ENCODE measurements at regions not wholly inside any gene's neighbourhood (a gene's known extent, or its start where the extent isn't known, plus 50 kb on each side); places are given as distances from the start of the nearest gene placed in this dataset.

DNA sequence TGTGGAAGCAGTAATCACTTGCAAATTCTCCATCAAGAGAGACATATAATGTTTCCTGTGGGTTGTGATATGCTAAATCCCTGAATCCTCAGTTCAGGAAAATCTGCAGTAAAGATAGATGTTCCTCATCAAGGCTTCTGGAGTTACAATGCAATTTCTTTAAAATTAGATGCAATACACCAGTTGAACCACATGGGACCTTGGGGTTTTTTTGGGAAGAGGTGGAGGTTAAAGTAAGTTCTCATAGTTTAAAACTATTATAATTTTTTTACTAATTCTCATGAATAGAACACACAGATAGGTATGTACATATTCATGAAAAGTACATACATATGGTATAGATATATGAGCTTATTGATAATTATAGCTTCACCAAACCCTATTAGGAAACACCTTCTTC lies 496.2 kb downstream of the SATB2 start:
- intact Hi-C loops (cut with DNase I) = no loop called here
- H3K4me1 ChIP-seq = no peaks in the 10 kb centered on the region
- H3K9me3 ChIP-seq = no peaks in the 10 kb centered on the region
- no peak for ATAC-seq
- H3K27ac ChIP-seq = no peak overlapping the region
- H3K4me3 ChIP-seq = no peak overlapping the region
- H3K36me3 ChIP-seq = no peaks in the 10 kb centered on the region
- TF ChIP-seq, protein P1, sequence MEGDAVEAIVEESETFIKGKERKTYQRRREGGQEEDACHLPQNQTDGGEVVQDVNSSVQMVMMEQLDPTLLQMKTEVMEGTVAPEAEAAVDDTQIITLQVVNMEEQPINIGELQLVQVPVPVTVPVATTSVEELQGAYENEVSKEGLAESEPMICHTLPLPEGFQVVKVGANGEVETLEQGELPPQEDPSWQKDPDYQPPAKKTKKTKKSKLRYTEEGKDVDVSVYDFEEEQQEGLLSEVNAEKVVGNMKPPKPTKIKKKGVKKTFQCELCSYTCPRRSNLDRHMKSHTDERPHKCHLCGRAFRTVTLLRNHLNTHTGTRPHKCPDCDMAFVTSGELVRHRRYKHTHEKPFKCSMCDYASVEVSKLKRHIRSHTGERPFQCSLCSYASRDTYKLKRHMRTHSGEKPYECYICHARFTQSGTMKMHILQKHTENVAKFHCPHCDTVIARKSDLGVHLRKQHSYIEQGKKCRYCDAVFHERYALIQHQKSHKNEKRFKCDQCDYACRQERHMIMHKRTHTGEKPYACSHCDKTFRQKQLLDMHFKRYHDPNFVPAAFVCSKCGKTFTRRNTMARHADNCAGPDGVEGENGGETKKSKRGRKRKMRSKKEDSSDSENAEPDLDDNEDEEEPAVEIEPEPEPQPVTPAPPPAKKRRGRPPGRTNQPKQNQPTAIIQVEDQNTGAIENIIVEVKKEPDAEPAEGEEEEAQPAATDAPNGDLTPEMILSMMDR (IDR thresholded peaks at IDR 0.05) = no peak
- DNase-seq = no peak
- no peaks in the 10 kb centered on the region for H3K27me3 ChIP-seq

GRCh38 chr2:198957181-198957580 lies 500.6 kb downstream of the SATB2 start:
- Histone ChIP-seq H3K4me1 (no peaks in the 10 kb centered on the region), H3K36me3 (no peaks in the 10 kb centered on the region), H3K27ac (no peak overlapping the region), H3K9me3 (no peaks in the 10 kb centered on the region), H3K27me3 (no peaks in the 10 kb centered on the region), H3K4me3 (no peak overlapping the region)
- WGBS, 2 donors = 65 to 67% methylated on average over 1 of the region's 1 CpG
- no peak for DNase-seq
- intact Hi-C loops (cut with DNase I) = no loop called here
- TF ChIP-seq, protein P1 (IDR thresholded peaks at IDR 0.05) = no peak
- no peak for ATAC-seq

- no peaks in the 10 kb centered on the region for H3K9me3 ChIP-seq
- no peak overlapping the region for H3K4me3 ChIP-seq
- DNase-seq (no peak), ATAC-seq (no peak)
- H3K4me1 ChIP-seq = no peaks in the 10 kb centered on the region
- no peaks in the 10 kb centered on the region for H3K27me3 ChIP-seq
- H3K36me3 ChIP-seq = no peaks in the 10 kb centered on the region
- no peak overlapping the region for H3K27ac ChIP-seq
- intact Hi-C loops (cut with DNase I) = no loop called here
- TF ChIP-seq, protein P1 (IDR thresholded peaks at IDR 0.05) = no peak
Observed at GRCh38 chr2:198953328-198953727, 504.4 kb downstream of the SATB2 start.

DNA sequence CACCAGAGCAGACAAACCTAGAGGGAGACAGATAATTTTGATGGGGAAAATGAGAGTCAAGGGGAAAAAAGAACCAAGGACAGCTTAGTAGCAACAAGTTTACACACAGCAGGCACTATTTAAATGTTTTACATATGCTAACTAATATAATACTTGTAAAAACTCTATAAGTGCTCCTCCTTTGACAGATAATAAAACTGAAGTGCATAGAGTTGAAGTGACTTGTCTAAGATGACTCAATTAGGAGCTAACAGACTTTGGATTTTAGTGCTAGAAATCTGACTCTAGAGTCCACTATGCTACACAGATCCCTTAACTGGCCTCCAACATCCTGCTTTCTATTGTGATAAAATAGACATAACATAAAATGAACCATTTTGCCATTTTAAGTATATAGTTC lies 506.9 kb downstream of the SATB2 start:
- H3K27me3 ChIP-seq = no peaks in the 10 kb centered on the region
- H3K9me3 ChIP-seq = no peaks in the 10 kb centered on the region
- no peaks in the 10 kb centered on the region for H3K36me3 ChIP-seq
- no peak for DNase-seq
- intact Hi-C loops (cut with DNase I) = no loop called here
- H3K27ac ChIP-seq = no peak overlapping the region
- no peaks in the 10 kb centered on the region for H3K4me1 ChIP-seq
- no peak for ATAC-seq
- no peak overlapping the region for H3K4me3 ChIP-seq
- TF ChIP-seq, protein P1 (IDR thresholded peaks at IDR 0.05) = no peak

- H3K27ac ChIP-seq = no peak overlapping the region
- intact Hi-C loops (cut with DNase I) = no loop called here
- ATAC-seq (no peak), DNase-seq (no peak)
- no peaks in the 10 kb centered on the region for H3K36me3 ChIP-seq
- TF ChIP-seq, protein P1 (IDR thresholded peaks at IDR 0.05) = no peak
- no peaks in the 10 kb centered on the region for H3K27me3 ChIP-seq
- H3K4me1 ChIP-seq = no peaks in the 10 kb centered on the region
- H3K4me3 ChIP-seq = no peak overlapping the region
- no peaks in the 10 kb centered on the region for H3K9me3 ChIP-seq
- WGBS, 2 donors = 78 to 82% methylated on average over 3 of the region's 3 CpGs
Observed at GRCh38 chr2:198945496-198945895, 512.2 kb downstream of the SATB2 start.
